Lower leg skin (tissue), 4 donors: ENCODE measurements at regions not wholly inside any gene's neighbourhood (a gene's known extent, or its start where the extent isn't known, plus 50 kb on each side); places are given as distances from the start of the nearest gene placed in this dataset.

Experiments used
- DNase-seq, 2 donors: peaks; one replicate each; pipeline ENCODE4 v3.0.0-alpha.2; 2019; ENCODE audit warnings: low spot score in 2 of 2
- H3K4me3 ChIP-seq: fragments of 200-600 bp; sonication (generic); 2 replicates; pipeline ENCODE4 v1.5.1; 2017; ENCODE audit warnings: mild to moderate bottlenecking, low read depth; ENCODE audit not compliant: poor library complexity, severe bottlenecking
- POLR2A ChIP-seq, 2 donors: fragments of 450-650 bp; IDR thresholded peaks; one replicate each; pipeline ENCODE4 v1.6.1; 2016 to 2017; ENCODE audit warnings: antibody characterized with exemption in 2 of 2, mild to moderate bottlenecking in 1 of 2, moderate library complexity in 1 of 2
- WGBS, 2 donors: methylation state at CpG; one replicate each; pipeline ENCODE4 v1.1.5; 2018; 5-methylcytosine and 5-hydroxymethylcytosine counted together
- intact Hi-C: fragments of 100-400 bp; cut with DNase I; formaldehyde crosslinking; loops from one replicate; pipeline ENCODE4 v1.15.0; 2023; ENCODE audit warnings: low total_unique reads
- TF ChIP-seq, protein P1 (sequence below), 3 donors: fragments of 450-650 bp; IDR thresholded peaks; one replicate each; pipeline ENCODE4 v1.5.1; 2016; ENCODE audit warnings: antibody characterized with exemption in 3 of 3, mild to moderate bottlenecking in 3 of 3, moderate library complexity in 2 of 3

GRCh38 chr17:62891659-62892058 lies 74.4 kb upstream of the TANC2 start:
- 99 to 100% methylated on average over 3 of the region's 3 CpGs for WGBS, 2 donors
- intact Hi-C loops: no loop called here
- TF ChIP-seq, protein P1, sequence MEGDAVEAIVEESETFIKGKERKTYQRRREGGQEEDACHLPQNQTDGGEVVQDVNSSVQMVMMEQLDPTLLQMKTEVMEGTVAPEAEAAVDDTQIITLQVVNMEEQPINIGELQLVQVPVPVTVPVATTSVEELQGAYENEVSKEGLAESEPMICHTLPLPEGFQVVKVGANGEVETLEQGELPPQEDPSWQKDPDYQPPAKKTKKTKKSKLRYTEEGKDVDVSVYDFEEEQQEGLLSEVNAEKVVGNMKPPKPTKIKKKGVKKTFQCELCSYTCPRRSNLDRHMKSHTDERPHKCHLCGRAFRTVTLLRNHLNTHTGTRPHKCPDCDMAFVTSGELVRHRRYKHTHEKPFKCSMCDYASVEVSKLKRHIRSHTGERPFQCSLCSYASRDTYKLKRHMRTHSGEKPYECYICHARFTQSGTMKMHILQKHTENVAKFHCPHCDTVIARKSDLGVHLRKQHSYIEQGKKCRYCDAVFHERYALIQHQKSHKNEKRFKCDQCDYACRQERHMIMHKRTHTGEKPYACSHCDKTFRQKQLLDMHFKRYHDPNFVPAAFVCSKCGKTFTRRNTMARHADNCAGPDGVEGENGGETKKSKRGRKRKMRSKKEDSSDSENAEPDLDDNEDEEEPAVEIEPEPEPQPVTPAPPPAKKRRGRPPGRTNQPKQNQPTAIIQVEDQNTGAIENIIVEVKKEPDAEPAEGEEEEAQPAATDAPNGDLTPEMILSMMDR (IDR thresholded peaks at IDR 0.05): no peak
- TF ChIP-seq POLR2A (IDR thresholded peaks at IDR 0.05): no peak
- no peak overlapping the region for H3K4me3 ChIP-seq
- no peak for DNase-seq

- DNase-seq: no peak
- TF ChIP-seq, protein P1 (IDR thresholded peaks at IDR 0.05): no peak
- TF ChIP-seq POLR2A (IDR thresholded peaks at IDR 0.05): no peak
- no peak overlapping the region for H3K4me3 ChIP-seq
- intact Hi-C loops: no loop called here
- 83% methylated on average over 1 of the region's 1 CpG for WGBS, 2 donors
Measured at GRCh38 chr17:62888765-62889164, 77.3 kb upstream of the TANC2 start.

DNA sequence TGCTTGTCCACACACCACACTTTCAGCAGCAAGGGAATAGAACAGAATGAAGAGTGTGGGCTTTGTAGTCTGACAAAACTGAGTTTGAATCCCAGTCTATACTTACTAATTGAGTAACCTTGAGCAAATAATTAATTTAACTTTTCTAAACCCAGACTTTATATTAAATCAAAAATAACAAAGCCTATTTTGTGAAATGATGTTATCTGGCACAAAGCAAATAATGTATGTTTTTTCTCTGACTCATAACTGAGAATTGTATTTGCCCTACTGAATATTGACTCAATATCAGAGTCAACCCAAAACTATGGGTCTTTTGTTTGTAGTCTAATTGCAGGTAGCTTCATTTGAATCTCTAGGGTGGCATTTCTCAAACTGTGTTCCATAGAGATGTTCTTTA lies 77.9 kb upstream of the TANC2 start:
- H3K4me3 ChIP-seq: no peak overlapping the region
- TF ChIP-seq POLR2A (IDR thresholded peaks at IDR 0.05): no peak
- TF ChIP-seq, protein P1 (IDR thresholded peaks at IDR 0.05): no peak
- no peak for DNase-seq
- intact Hi-C loops: no loop called here

DNA sequence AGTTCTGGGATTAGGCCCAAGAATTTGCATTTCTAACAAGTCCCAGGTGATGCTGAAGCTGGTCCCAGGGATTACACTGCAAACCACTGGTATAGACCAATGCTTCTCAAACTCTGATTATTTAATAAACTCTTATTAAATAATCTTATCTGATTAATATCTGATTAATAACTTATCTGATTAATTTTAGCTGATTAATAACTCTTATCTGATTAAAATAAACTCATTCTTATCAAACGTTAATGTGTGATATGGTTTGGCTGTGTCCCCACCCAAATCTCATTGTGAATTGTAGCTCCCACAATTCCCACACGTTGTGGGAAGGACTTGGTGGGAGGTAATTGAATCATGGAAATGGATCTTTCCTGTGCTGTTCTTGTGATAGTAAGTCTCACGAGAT lies 78.6 kb upstream of the TANC2 start:
- no peak overlapping the region for H3K4me3 ChIP-seq
- DNase-seq: no peak
- WGBS, 2 donors: 79% methylated on average over 3 of the region's 3 CpGs
- no peak for TF ChIP-seq POLR2A (IDR thresholded peaks at IDR 0.05)
- TF ChIP-seq, protein P1 (IDR thresholded peaks at IDR 0.05): no peak
- intact Hi-C loops: no loop called here

- no peak for TF ChIP-seq POLR2A (IDR thresholded peaks at IDR 0.05)
- TF ChIP-seq, protein P1 (IDR thresholded peaks at IDR 0.05): no peak
- intact Hi-C loops: loop anchor here (5.0 kb wide), 1 partner anchor 1492 kb away; no protein-coding TSS in a partner anchor
- DNase-seq: no peak
- WGBS, 2 donors: 81 to 82% methylated on average over 5 of the region's 5 CpGs
- no peak overlapping the region for H3K4me3 ChIP-seq
Measured at GRCh38 chr17:62884781-62885180, 76.7 kb upstream of the MARCHF10 start.

DNA sequence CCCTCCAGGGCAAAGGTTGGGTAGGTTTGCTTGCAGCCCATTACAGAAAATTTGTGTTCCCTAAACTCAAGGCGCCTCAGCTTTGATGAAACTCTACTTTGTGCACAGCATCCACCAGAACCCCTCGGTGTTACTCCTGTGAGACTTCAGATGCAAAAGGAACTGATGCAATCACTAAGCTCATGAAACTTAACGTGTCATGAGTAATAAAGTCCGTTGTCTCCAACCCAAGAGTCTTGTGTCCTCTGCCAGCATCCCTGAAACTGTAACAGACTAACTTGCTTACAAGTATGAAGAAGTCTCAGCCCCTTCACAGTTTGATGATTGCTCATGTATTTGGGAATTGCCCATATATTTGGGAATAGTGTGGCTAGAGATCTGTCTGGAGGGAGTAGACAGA lies 74.8 kb upstream of the MARCHF10 start:
- no peak for DNase-seq
- WGBS, 2 donors: 59 to 60% methylated on average over 4 of the region's 4 CpGs
- no peak overlapping the region for H3K4me3 ChIP-seq
- TF ChIP-seq, protein P1 (IDR thresholded peaks at IDR 0.05): no peak
- TF ChIP-seq POLR2A (IDR thresholded peaks at IDR 0.05): no peak
- intact Hi-C loops: loop anchor here (5.0 kb wide), 1 partner anchor 1491 kb away; no protein-coding TSS in a partner anchor
